ENCODE measurements at regions not wholly inside any gene's neighbourhood (a gene's known extent, or its start where the extent isn't known, plus 50 kb on each side); places are given as distances from the start of the nearest gene placed in this dataset.

GRCh38 chr15:69610277-69610676 lies 157.7 kb downstream of the RPLP1 start:
- intact Hi-C loops (cut with micrococcal nuclease; ENCODE audit: unreplicated experiment) (no loop called here), in situ Hi-C loops (cut with HindIII; ENCODE audit: low pct_unique_long_range_greater_than_20kb, low sequenced_read_pairs) (no loop called here)
- H3K36me3 ChIP-seq (ENCODE audit: control insufficient read depth, insufficient read depth, low read length) = no peaks in the 10 kb centered on the region
- H3K27ac ChIP-seq (ENCODE audit: low read length) = no peak overlapping the region
- no peaks in the 10 kb centered on the region; the same call in 1 of the 2 replicates for H3K27me3 ChIP-seq (ENCODE audit: control insufficient read depth, insufficient read depth, low read length)
- no TSS peak for BruUV-seq (replicated peaks)
- no peak overlapping the region for H3K4me3 ChIP-seq (ENCODE audit: low read depth in 2 of 2, low read length in 2 of 2)
- ChIA-PET CTCF (no interaction called here), POLR2A (no interaction called here)
- no peaks in the 10 kb centered on the region for H3K9me3 ChIP-seq (ENCODE audit: control insufficient read depth, insufficient read depth, low read depth, low read length)
- no peak for TF ChIP-seq POLR2AphosphoS5 (IDR thresholded peaks at IDR 0.05; ENCODE audit: low read depth, low read length)
- ATAC-seq (no peak), DNase-seq (ENCODE audit: low read depth, low spot score) (no peak)
- no peaks in the 10 kb centered on the region for H3K4me1 ChIP-seq (ENCODE audit: control insufficient read depth, insufficient read depth, low read length)

DNA sequence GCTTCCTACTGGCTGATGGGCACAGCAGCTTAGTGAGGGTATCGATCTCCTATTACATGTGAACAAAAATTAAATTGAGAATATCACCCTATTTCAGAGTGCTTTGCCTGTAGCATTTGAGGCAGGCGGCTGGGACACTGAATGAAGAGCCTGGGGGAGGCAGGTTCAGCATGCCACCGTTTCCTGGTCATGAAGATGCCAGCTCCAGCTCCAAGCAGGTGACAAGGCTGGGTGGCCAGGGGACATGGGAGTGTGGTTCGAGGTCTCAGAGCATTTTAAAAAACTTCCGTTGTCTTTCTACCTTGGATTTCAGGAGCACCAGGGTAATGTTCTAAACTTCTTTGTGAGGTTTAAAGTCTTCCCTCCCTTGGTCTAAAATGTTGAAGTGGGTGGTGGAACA lies 158.2 kb downstream of the RPLP1 start:
- Histone ChIP-seq H3K36me3 (ENCODE audit: control insufficient read depth, insufficient read depth, low read length) (no peaks in the 10 kb centered on the region), H3K4me3 (ENCODE audit: low read depth in 2 of 2, low read length in 2 of 2) (no peak overlapping the region), H3K9me3 (ENCODE audit: control insufficient read depth, insufficient read depth, low read depth, low read length) (no peaks in the 10 kb centered on the region), H3K4me1 (ENCODE audit: control insufficient read depth, insufficient read depth, low read length) (no peaks in the 10 kb centered on the region), H3K27ac (ENCODE audit: low read length) (no peak overlapping the region), H3K27me3 (ENCODE audit: control insufficient read depth, insufficient read depth, low read length) (no peaks in the 10 kb centered on the region; the same call in 1 of the 2 replicates)
- TF ChIP-seq TCF7L2 (IDR thresholded peaks at IDR 0.05; ENCODE audit: low read depth, low read length) = no peak
- TF ChIP-seq SIN3A (IDR thresholded peaks at IDR 0.05; ENCODE audit: borderline replicate concordance, insufficient read depth, low read depth, low read length) = no peak
- TF ChIP-seq CTCF (IDR thresholded peaks at IDR 0.05) = no peak
- TF ChIP-seq, protein P1, sequence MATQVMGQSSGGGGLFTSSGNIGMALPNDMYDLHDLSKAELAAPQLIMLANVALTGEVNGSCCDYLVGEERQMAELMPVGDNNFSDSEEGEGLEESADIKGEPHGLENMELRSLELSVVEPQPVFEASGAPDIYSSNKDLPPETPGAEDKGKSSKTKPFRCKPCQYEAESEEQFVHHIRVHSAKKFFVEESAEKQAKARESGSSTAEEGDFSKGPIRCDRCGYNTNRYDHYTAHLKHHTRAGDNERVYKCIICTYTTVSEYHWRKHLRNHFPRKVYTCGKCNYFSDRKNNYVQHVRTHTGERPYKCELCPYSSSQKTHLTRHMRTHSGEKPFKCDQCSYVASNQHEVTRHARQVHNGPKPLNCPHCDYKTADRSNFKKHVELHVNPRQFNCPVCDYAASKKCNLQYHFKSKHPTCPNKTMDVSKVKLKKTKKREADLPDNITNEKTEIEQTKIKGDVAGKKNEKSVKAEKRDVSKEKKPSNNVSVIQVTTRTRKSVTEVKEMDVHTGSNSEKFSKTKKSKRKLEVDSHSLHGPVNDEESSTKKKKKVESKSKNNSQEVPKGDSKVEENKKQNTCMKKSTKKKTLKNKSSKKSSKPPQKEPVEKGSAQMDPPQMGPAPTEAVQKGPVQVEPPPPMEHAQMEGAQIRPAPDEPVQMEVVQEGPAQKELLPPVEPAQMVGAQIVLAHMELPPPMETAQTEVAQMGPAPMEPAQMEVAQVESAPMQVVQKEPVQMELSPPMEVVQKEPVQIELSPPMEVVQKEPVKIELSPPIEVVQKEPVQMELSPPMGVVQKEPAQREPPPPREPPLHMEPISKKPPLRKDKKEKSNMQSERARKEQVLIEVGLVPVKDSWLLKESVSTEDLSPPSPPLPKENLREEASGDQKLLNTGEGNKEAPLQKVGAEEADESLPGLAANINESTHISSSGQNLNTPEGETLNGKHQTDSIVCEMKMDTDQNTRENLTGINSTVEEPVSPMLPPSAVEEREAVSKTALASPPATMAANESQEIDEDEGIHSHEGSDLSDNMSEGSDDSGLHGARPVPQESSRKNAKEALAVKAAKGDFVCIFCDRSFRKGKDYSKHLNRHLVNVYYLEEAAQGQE (IDR thresholded peaks at IDR 0.05; ENCODE audit: insufficient read depth in 1 of 2, low read depth in 2 of 2, low read length in 1 of 2) = no peak
- no peak for TF ChIP-seq POLR2AphosphoS5 (IDR thresholded peaks at IDR 0.05; ENCODE audit: low read depth, low read length)
- POLR2A ChIA-PET = no interaction called here
- CTCF ChIA-PET = no interaction called here
- ATAC-seq = no peak
- in situ Hi-C loops (cut with HindIII; ENCODE audit: low pct_unique_long_range_greater_than_20kb, low sequenced_read_pairs) = no loop called here
- intact Hi-C loops (cut with micrococcal nuclease; ENCODE audit: unreplicated experiment) = no loop called here
- no peak for DNase-seq (ENCODE audit: low read depth, low spot score)
- no TSS peak for BruUV-seq (replicated peaks)

- ATAC-seq = no peak
- no TSS peak for BruUV-seq (replicated peaks)
- Histone ChIP-seq H3K27me3 (ENCODE audit: control insufficient read depth, insufficient read depth, low read length) (no peaks in the 10 kb centered on the region; the same call in 1 of the 2 replicates), H3K27ac (ENCODE audit: low read length) (no peak overlapping the region), H3K9me3 (ENCODE audit: control insufficient read depth, insufficient read depth, low read depth, low read length) (no peaks in the 10 kb centered on the region), H3K4me3 (ENCODE audit: low read depth in 2 of 2, low read length in 2 of 2) (no peak overlapping the region), H3K4me1 (ENCODE audit: control insufficient read depth, insufficient read depth, low read length) (no peaks in the 10 kb centered on the region), H3K36me3 (ENCODE audit: control insufficient read depth, insufficient read depth, low read length) (no peaks in the 10 kb centered on the region)
- intact Hi-C loops (cut with micrococcal nuclease; ENCODE audit: unreplicated experiment) (no loop called here), in situ Hi-C loops (cut with HindIII; ENCODE audit: low pct_unique_long_range_greater_than_20kb, low sequenced_read_pairs) (no loop called here)
- TF ChIP-seq, protein P1 (IDR thresholded peaks at IDR 0.05; ENCODE audit: insufficient read depth in 1 of 2, low read depth in 2 of 2, low read length in 1 of 2) = no peak
- TF ChIP-seq CTCF (IDR thresholded peaks at IDR 0.05) (no peak), POLR2AphosphoS5 (IDR thresholded peaks at IDR 0.05; ENCODE audit: low read depth, low read length) (no peak)
- ChIA-PET CTCF (no interaction called here), POLR2A (no interaction called here)
- DNase-seq (ENCODE audit: low read depth, low spot score) = no peak
Measured at GRCh38 chr15:69612112-69612511, 159.5 kb downstream of the RPLP1 start.
